Progenitor cell of endocrine pancreas (in vitro differentiated cells): ENCODE measurements at regions not wholly inside any gene's neighbourhood (a gene's known extent, or its start where the extent isn't known, plus 50 kb on each side); places are given as distances from the start of the nearest gene placed in this dataset.

Source experiments
- DNase-seq: peaks from one replicate; pipeline ENCODE4 v3.0.0; 2021; ENCODE audit warnings: low spot score; ENCODE audit not compliant: unreplicated experiment
- H3K27ac Mint-ChIP-seq: 2 replicates; pipeline ENCODE4 v1.8.0; 2021; ENCODE audit warnings: mild to moderate bottlenecking, moderate library complexity, mixed read lengths
- H3K27me3 Mint-ChIP-seq: 2 replicates; pipeline ENCODE4 v1.8.0; 2021; ENCODE audit warnings: mixed read lengths
- H3K36me3 Mint-ChIP-seq: 2 replicates; pipeline ENCODE4 v1.8.0; 2022; ENCODE audit warnings: mixed read lengths; ENCODE audit not compliant: insufficient read depth
- H3K4me1 Mint-ChIP-seq: 2 replicates; pipeline ENCODE4 v1.8.0; 2021; ENCODE audit warnings: low read depth, mixed read lengths
- H3K4me3 Mint-ChIP-seq: 2 replicates; pipeline ENCODE4 v1.8.0; 2021; ENCODE audit warnings: low read depth, mild to moderate bottlenecking, moderate library complexity, mixed read lengths
- H3K9me3 Mint-ChIP-seq: 2 replicates; pipeline ENCODE4 v1.8.0; 2021; ENCODE audit warnings: low read depth, mixed read lengths
- CTCF ChIP-seq: fragments of 200-600 bp; sonication (generic); IDR thresholded peaks from one replicate; pipeline ENCODE4 v1.5.0; 2021; ENCODE audit warnings: antibody characterized with exemption, mild to moderate bottlenecking; ENCODE audit not compliant: unreplicated experiment

DNA sequence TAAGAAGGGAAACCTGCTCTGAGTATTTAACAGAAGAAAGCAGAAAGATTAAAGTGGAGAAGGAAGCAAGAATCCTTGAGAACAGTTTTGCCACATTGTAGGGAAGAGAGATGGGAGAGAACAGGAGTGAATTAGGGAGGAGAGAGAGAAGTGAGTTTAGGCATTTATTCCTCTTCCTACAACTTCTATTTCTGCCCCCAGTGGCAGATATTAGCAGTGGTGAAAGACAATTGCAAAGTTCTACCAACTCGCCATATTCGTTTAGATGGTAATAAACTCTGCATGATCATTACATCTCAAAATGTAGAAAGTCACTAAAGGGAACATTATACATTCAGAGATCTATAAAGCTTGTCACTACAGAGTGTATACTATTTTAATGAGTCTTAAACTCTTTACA is 440.1 kb upstream of the TRPC7 start:
- no peaks in the 10 kb centered on the region for H3K36me3 Mint-ChIP-seq
- TF ChIP-seq CTCF: peak; percentile 42
- H3K4me1 Mint-ChIP-seq: no peaks in the 10 kb centered on the region
- H3K4me3 Mint-ChIP-seq: no peak overlapping the region
- DNase-seq: no peak
- H3K27me3 Mint-ChIP-seq: peaks cover 9% of the 10 kb centered on the region
- no peaks in the 10 kb centered on the region for H3K9me3 Mint-ChIP-seq
- no peak overlapping the region for H3K27ac Mint-ChIP-seq

DNA sequence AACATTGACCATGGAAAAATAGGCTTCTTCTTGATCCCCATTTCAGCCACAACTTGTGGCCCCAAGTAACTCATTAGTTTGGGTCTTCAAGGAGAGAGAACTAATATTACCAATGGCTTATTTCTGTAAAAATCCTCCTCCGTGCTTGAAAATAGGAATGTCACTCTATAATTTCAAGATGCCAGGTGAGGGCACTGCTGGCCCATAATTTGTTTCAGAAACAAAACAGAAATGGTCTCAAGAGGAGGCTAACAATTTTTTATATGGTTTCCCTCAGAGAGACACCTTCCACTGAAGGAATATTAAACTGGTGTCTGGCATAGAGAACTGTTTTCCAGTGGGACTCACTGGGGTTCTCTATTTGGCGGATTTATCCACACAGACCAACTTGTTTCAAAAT is 437.0 kb upstream of the TRPC7 start:
- Mint-ChIP-seq H3K4me3 (no peak overlapping the region), H3K36me3 (no peaks in the 10 kb centered on the region), H3K27ac (no peak overlapping the region), H3K4me1 (no peaks in the 10 kb centered on the region), H3K9me3 (no peaks in the 10 kb centered on the region), H3K27me3 (peaks cover 7% of the 10 kb centered on the region)
- no peak for DNase-seq
- TF ChIP-seq CTCF: peak; percentile 56

GRCh38 chr5:136799806-136800372 is 434.5 kb upstream of the TRPC7 start:
- Mint-ChIP-seq H3K27me3 (peaks cover 7% of the 10 kb centered on the region), H3K4me3 (no peak overlapping the region), H3K27ac (no peak overlapping the region), H3K9me3 (no peaks in the 10 kb centered on the region), H3K36me3 (no peaks in the 10 kb centered on the region), H3K4me1 (no peaks in the 10 kb centered on the region)
- TF ChIP-seq CTCF: no peak
- DNase-seq: no peak

DNA sequence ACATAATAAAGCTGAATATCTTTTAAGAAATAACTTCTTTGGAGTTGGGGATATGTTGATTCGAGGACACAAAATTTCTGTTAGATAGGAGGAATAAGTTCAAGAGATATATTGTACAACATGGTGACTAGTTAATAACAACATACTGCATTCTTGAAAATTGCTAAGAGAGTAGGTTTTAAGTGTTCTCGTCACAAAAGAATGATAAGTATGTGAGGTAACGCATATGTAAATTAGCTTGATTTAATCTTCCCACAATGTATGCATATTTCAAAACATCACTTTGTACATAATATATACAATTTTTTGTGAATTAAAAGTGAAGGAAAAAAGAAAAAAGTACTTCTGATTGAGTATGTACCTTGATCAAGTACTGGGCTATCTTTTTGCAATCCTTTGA is 428.0 kb upstream of the TRPC7 start:
- H3K4me1 Mint-ChIP-seq: no peaks in the 10 kb centered on the region
- no peaks in the 10 kb centered on the region for H3K36me3 Mint-ChIP-seq
- H3K9me3 Mint-ChIP-seq: peaks cover 11% of the 10 kb centered on the region
- no peaks in the 10 kb centered on the region for H3K27me3 Mint-ChIP-seq
- TF ChIP-seq CTCF: no peak
- DNase-seq: no peak
- no peak overlapping the region for H3K4me3 Mint-ChIP-seq
- H3K27ac Mint-ChIP-seq: no peak overlapping the region

DNA sequence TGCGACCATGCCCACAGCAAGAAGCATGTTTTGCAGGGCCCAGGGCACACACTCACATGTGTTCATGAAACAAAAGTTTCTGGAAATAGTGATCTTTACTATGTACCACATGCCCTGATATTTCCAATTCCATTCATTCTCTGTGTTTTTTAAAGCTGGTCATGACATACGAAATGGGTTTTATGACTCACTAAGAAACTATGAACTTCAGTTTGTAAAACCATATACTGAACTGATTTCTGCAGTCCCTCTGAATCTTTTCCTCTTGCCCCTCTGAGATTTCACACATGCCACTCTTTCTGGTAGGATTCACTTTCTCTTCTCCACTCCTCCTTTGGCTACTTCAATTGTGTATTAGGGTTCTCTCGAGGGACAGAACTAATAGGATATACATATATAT is 416.1 kb upstream of the TRPC7 start:
- no peaks in the 10 kb centered on the region for H3K4me1 Mint-ChIP-seq

More for the DNA sequence above, 416.1 kb upstream of the TRPC7 start:
- TF ChIP-seq CTCF: no peak
- no peaks in the 10 kb centered on the region for H3K27me3 Mint-ChIP-seq
- H3K36me3 Mint-ChIP-seq: no peaks in the 10 kb centered on the region
- no peak for DNase-seq
- H3K4me3 Mint-ChIP-seq: no peak overlapping the region
- H3K9me3 Mint-ChIP-seq: no peaks in the 10 kb centered on the region
- no peak overlapping the region for H3K27ac Mint-ChIP-seq
